SK-N-SH treated with all-trans-retinoic acid at 6 μM for 48 hours (cell line): ENCODE measurements at regions not wholly inside any gene's neighbourhood (a gene's known extent, or its start where the extent isn't known, plus 50 kb on each side); places are given as distances from the start of the nearest gene placed in this dataset.

ENCODE experiments used
- CREB5 ChIP-seq: fragments of 250-450 bp; sonication (Bioruptor Pico); IDR thresholded peaks from 2 replicates; pipeline ENCODE4 v1.5.1; 2020; ENCODE audit warnings: low read depth, mild to moderate bottlenecking, moderate library complexity
- CSRNP3 ChIP-seq: fragments of 250-450 bp; sonication (Bioruptor Pico); IDR thresholded peaks from 2 replicates; pipeline ENCODE4 v1.5.1; 2021; ENCODE audit warnings: mild to moderate bottlenecking, moderate library complexity
- ESRRG ChIP-seq: fragments of 250-450 bp; sonication (Bioruptor Pico); IDR thresholded peaks from 2 replicates; pipeline ENCODE4 v1.6.1; 2021; ENCODE audit warnings: mild to moderate bottlenecking
- RARB ChIP-seq: fragments of 250-450 bp; sonication (Bioruptor Pico); IDR thresholded peaks from 2 replicates; pipeline ENCODE4 v1.8.0; 2021; ENCODE audit warnings: mild to moderate bottlenecking, moderate library complexity
- ZFP3 ChIP-seq: fragments of 250-450 bp; sonication (Bioruptor Pico); IDR thresholded peaks from 2 replicates; pipeline ENCODE4 v1.5.0; 2020; ENCODE audit warnings: mild to moderate bottlenecking, moderate library complexity
- ZFP30 ChIP-seq: fragments of 450-650 bp; formaldehyde crosslinking; IDR thresholded peaks from 2 replicates; pipeline ENCODE4 v1.5.0; 2022; ENCODE audit warnings: mild to moderate bottlenecking, moderate library complexity
- ZNF565 ChIP-seq: fragments of 450-650 bp; formaldehyde crosslinking; conservative IDR thresholded peaks from 2 replicates; pipeline ENCODE4 v1.5.0; 2020; ENCODE audit warnings: low read depth, mild to moderate bottlenecking, moderate library complexity
- TF ChIP-seq, protein P1 (sequence below): fragments of 250-450 bp; sonication (Bioruptor Pico); IDR thresholded peaks from 2 replicates; pipeline ENCODE4 v1.5.0; 2020; ENCODE audit warnings: mild to moderate bottlenecking, moderate library complexity
- TF ChIP-seq, protein P2 (sequence below): fragments of 250-450 bp; sonication (Bioruptor Pico); IDR thresholded peaks from 2 replicates; pipeline ENCODE4 v1.8.0; 2020; ENCODE audit warnings: mild to moderate bottlenecking, moderate library complexity, borderline replicate concordance

GRCh38 chr16:22659933-22660332 lies 149.2 kb downstream of the NPIPB5 start:
- TF ChIP-seq, protein P1, sequence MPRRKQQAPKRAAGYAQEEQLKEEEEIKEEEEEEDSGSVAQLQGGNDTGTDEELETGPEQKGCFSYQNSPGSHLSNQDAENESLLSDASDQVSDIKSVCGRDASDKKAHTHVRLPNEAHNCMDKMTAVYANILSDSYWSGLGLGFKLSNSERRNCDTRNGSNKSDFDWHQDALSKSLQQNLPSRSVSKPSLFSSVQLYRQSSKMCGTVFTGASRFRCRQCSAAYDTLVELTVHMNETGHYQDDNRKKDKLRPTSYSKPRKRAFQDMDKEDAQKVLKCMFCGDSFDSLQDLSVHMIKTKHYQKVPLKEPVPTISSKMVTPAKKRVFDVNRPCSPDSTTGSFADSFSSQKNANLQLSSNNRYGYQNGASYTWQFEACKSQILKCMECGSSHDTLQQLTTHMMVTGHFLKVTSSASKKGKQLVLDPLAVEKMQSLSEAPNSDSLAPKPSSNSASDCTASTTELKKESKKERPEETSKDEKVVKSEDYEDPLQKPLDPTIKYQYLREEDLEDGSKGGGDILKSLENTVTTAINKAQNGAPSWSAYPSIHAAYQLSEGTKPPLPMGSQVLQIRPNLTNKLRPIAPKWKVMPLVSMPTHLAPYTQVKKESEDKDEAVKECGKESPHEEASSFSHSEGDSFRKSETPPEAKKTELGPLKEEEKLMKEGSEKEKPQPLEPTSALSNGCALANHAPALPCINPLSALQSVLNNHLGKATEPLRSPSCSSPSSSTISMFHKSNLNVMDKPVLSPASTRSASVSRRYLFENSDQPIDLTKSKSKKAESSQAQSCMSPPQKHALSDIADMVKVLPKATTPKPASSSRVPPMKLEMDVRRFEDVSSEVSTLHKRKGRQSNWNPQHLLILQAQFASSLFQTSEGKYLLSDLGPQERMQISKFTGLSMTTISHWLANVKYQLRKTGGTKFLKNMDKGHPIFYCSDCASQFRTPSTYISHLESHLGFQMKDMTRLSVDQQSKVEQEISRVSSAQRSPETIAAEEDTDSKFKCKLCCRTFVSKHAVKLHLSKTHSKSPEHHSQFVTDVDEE (CRISPR knock-in tag): no peak
- TF ChIP-seq CREB5 (CRISPR knock-in tag) (no peak), RARB (CRISPR knock-in tag) (no peak), CSRNP3 (CRISPR knock-in tag) (no peak), ZFP30 (no peak), ESRRG (CRISPR knock-in tag) (no peak), ZNF565 (CRISPR knock-in tag) (no peak), ZFP3 (CRISPR knock-in tag) (no peak)
- TF ChIP-seq, protein P2, sequence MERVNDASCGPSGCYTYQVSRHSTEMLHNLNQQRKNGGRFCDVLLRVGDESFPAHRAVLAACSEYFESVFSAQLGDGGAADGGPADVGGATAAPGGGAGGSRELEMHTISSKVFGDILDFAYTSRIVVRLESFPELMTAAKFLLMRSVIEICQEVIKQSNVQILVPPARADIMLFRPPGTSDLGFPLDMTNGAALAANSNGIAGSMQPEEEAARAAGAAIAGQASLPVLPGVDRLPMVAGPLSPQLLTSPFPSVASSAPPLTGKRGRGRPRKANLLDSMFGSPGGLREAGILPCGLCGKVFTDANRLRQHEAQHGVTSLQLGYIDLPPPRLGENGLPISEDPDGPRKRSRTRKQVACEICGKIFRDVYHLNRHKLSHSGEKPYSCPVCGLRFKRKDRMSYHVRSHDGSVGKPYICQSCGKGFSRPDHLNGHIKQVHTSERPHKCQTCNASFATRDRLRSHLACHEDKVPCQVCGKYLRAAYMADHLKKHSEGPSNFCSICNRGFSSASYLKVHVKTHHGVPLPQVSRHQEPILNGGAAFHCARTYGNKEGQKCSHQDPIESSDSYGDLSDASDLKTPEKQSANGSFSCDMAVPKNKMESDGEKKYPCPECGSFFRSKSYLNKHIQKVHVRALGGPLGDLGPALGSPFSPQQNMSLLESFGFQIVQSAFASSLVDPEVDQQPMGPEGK (CRISPR knock-in tag): no peak
